GM20000 (cell line): ENCODE measurements at regions not wholly inside any gene's neighbourhood (a gene's known extent, or its start where the extent isn't known, plus 50 kb on each side); places are given as distances from the start of the nearest gene placed in this dataset.

ENCODE experiments used
- DNase-seq: peaks from one replicate; pipeline ENCODE4 v3.0.0; 2012; ENCODE audit warnings: low spot score
- TF ChIP-seq, protein P1 (sequence below): IDR thresholded peaks from 2 replicates; pipeline ENCODE4 v1.5.1; 2012; ENCODE audit warnings: mild to moderate bottlenecking, control low read depth; ENCODE audit errors: extremely low read depth, missing control alignments

DNA sequence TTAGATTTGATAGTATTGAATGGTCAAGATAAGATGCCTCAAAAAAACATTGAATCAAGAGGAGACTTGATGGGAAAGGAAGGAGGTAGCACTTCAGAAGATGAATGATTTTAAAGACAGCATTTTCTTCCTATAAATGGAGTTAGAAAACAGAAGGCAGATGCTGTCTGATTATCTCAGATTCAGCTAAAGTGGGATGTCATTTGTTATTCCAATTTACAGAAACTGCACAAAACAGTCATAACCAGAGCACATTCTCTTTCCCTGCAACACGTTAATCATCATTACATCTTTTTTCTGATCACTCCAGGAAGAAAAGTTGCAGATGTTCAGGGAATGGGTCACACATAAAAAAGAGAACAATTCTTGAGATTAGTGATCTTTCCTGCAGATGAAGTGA lies 1141.8 kb downstream of the SI start:
- no peak for DNase-seq
- TF ChIP-seq, protein P1, sequence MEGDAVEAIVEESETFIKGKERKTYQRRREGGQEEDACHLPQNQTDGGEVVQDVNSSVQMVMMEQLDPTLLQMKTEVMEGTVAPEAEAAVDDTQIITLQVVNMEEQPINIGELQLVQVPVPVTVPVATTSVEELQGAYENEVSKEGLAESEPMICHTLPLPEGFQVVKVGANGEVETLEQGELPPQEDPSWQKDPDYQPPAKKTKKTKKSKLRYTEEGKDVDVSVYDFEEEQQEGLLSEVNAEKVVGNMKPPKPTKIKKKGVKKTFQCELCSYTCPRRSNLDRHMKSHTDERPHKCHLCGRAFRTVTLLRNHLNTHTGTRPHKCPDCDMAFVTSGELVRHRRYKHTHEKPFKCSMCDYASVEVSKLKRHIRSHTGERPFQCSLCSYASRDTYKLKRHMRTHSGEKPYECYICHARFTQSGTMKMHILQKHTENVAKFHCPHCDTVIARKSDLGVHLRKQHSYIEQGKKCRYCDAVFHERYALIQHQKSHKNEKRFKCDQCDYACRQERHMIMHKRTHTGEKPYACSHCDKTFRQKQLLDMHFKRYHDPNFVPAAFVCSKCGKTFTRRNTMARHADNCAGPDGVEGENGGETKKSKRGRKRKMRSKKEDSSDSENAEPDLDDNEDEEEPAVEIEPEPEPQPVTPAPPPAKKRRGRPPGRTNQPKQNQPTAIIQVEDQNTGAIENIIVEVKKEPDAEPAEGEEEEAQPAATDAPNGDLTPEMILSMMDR, result no peak

DNA sequence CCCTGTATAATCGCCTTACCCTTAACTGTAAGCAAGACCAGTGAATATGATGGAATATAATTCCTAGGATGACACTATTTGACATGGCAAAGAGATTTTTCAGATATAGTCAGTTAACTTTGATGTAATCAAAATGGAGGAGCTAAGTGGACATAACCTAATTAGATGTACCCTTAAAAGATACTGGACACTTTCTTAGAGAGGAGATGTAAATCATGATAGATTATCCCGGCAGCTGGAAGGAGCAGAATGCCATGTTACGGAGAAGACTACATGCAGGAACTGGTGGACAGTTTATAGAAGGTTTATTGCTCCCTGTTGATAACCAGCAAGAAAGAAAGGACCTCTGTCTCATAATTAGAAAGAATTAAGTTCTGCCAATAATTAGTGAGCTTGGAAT lies 1142.9 kb downstream of the SI start:
- DNase-seq, result no peak
- TF ChIP-seq, protein P1, result no peak

DNA sequence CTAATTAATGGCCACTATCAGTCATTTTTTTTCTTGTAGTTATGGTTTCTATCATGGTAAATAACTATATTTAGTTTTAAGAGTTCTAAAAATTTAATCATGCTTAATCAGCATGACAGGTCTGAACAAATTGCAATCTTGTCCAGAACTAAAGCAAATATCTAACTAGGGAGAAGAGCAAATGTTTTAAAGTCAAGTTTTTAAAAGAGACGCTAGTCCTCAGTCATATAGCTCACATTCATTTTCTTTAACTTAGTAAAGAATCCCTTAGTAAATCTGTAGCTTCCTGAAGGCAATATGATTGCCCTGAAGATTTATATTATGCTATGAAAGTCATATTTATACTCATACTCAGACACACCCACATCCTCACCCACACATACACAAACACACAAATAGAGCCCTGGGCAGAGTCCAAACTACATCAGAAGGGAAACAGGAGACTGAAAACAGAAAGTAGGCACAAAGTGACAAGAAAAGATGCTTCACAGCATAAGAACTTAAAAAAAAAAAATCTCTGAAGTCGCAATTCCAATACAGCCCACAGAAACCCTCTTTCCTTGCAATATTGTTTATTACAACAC lies 1149.1 kb downstream of the SI start:
- DNase-seq, result no peak
- TF ChIP-seq, protein P1, result no peak

DNA sequence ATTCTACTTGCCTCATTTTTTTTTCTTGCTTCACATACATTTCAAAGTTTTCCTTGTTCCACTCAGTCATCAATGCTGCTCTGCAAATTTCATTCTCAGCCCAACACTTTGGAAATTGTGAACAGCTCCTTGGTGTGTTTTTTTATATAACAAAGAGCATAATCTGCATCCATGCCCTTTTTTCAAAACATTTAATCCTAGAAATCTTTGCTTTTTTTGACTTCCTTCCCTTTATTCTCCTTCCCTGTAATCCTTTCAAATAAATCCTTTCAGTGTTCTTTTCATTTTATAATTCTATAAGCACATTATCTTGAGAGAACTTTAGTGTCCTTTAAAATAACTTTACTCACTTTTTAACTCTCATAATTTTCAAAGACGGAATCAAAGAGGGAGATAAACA lies 1150.8 kb downstream of the SI start:
- TF ChIP-seq, protein P1, result no peak
- no peak for DNase-seq

DNA sequence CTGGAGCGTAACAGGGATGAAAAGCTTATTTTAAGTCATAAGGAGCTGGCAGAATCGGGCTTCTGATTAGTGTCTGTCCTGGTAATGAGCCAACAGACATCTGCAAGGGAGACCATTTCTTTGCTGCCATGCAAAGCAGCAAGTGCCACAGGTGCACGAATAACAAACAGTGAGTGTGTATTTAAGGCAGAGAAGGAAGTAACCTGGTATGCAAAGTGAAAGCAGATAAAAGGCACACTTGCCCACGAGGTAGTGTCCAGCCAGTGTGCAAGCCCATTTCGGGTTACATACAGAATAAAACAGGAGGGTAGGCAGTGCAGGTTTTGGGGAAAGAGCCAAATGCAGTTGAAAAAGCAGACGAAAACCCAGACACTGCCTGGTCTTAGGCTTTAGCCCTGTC lies 1153.7 kb downstream of the SI start:
- TF ChIP-seq, protein P1, result no peak
- DNase-seq, result no peak

DNA sequence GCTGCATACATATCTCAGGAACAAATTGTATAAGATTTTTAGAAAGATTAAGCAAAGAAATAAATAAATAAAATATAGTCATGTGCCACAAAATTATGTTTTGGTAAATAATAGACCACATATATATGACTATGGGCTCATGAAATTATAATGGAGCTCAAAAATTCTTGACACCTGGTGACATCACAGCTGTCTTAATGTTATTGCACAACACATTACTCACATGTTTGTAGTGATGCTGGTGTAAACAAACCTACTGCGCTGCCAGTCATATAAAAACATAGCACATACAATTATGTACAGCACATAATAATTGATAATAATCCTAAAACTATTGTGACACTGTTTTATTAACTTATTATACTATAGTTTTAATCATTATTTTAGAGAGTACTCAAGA lies 1159.1 kb downstream of the SI start:
- TF ChIP-seq, protein P1, result no peak
- DNase-seq, result no peak

DNA sequence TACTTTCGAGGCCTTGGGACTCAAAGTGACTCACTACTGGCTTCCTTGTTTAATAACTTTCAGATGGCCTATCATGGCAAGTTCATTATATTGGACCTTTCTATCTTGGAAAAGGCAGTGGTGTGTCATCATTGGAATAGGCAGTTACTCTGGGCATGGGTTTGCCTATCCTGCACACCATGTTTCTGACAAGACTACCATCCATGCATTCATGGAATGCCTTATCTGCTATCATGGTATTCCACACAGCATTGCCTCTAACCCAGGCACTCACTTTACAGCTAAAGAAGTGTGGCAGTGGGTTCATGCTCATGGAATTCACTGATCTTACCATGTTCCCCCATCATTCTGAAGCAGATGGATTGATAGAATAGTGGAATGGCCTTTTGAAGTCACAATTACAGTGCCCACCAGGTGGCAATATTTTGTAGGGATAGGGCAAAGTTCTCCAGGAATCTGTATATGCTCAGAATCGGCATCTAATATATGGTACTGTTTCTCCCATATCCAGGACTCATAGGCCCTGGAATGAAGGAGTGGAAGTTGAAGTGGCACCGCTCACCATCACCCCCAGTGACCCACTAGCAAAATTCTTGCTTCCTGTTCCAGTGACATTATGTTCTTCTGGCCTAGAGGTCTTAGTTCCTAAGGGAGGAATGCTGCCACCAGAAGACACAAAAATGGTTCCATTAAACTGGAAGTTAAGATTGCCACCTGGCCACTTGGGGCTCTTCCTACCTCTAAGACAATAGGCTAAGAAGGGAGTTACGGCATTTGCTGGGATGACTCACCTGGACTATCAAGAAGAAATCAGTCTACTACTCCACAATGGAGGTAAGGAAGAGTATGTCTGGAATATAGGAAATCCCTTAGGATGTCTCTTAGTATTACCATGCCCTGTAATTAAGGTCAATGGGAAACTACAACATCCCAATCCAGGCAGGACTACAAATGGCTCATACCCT lies 1161.4 kb downstream of the SI start:
- TF ChIP-seq, protein P1, result no peak
- no peak for DNase-seq
